ENCODE measurements at regions not wholly inside any gene's neighbourhood (a gene's known extent, or its start where the extent isn't known, plus 50 kb on each side); places are given as distances from the start of the nearest gene placed in this dataset.

DNA sequence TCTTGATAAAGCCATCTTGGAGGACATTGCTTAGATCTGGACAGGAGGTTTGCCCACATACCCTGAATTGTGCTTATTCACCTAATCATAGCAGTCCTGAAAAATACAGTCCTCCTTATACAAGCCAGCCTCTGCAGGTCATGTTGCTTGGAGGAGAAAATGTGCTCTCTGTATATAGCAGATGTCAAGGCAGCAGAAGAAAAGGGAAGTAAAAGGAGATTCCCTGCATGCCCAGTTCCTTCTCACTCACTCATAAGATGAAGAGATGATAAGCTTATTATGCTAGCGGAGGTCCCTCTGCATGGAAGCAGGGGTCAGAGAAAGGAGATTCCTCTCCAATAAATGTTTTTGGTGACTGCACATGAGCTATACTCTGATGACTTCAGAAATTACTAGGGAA is 458.8 kb upstream of the ZMIZ1 start:
- H3K9ac ChIP-seq = no peak overlapping the region
- H3F3A ChIP-seq (replicated peaks; ENCODE audit: insufficient read depth) = no peaks in the 10 kb centered on the region
- no peak overlapping the region for H2AFZ ChIP-seq (ENCODE audit: low read depth)
- no peaks in the 10 kb centered on the region for H3K79me2 ChIP-seq (ENCODE audit: insufficient read depth)
- H3K9me3 ChIP-seq = peaks cover 7% of the 10 kb centered on the region; the same call in 1 of the 2 replicates
- peaks cover 0 to 10% of the 10 kb centered on the region in 2 experiments; a peak in 2 of 4 replicates for H3K4me1 ChIP-seq (ENCODE audit: control insufficient read depth in 1 of 2, insufficient read depth in 2 of 2, low read depth in 1 of 2, low read length in 1 of 2)
- no peaks in the 10 kb centered on the region for H3K27me3 ChIP-seq (ENCODE audit: insufficient read depth)
- H3K4me2 ChIP-seq = no peak overlapping the region
- CTCF ChIA-PET = no interaction called here
- no peak for TF ChIP-seq SIN3A (IDR thresholded peaks at IDR 0.05; ENCODE audit: borderline replicate concordance, low read depth, low read length)
- TF ChIP-seq, protein P1, sequence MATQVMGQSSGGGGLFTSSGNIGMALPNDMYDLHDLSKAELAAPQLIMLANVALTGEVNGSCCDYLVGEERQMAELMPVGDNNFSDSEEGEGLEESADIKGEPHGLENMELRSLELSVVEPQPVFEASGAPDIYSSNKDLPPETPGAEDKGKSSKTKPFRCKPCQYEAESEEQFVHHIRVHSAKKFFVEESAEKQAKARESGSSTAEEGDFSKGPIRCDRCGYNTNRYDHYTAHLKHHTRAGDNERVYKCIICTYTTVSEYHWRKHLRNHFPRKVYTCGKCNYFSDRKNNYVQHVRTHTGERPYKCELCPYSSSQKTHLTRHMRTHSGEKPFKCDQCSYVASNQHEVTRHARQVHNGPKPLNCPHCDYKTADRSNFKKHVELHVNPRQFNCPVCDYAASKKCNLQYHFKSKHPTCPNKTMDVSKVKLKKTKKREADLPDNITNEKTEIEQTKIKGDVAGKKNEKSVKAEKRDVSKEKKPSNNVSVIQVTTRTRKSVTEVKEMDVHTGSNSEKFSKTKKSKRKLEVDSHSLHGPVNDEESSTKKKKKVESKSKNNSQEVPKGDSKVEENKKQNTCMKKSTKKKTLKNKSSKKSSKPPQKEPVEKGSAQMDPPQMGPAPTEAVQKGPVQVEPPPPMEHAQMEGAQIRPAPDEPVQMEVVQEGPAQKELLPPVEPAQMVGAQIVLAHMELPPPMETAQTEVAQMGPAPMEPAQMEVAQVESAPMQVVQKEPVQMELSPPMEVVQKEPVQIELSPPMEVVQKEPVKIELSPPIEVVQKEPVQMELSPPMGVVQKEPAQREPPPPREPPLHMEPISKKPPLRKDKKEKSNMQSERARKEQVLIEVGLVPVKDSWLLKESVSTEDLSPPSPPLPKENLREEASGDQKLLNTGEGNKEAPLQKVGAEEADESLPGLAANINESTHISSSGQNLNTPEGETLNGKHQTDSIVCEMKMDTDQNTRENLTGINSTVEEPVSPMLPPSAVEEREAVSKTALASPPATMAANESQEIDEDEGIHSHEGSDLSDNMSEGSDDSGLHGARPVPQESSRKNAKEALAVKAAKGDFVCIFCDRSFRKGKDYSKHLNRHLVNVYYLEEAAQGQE (IDR thresholded peaks at IDR 0.05; ENCODE audit: low read depth, low read length) = no peak
- no peak for TF ChIP-seq MEF2A (IDR thresholded peaks at IDR 0.05; ENCODE audit: borderline replicate concordance, low read depth)
- TF ChIP-seq GATA2 (CRISPR knock-in tag; IDR thresholded peaks at IDR 0.05) = no peak
- TF ChIP-seq YY1 (IDR thresholded peaks at IDR 0.05; ENCODE audit: low read depth) = no peak
- no peak for TF ChIP-seq EZH2phosphoT487 (IDR thresholded peaks at IDR 0.05; ENCODE audit: borderline replicate concordance, low read depth)
- TF ChIP-seq EP300 (IDR thresholded peaks at IDR 0.05; ENCODE audit: borderline replicate concordance in 1 of 2, low read depth in 1 of 2, low read length in 1 of 2) = no peak
- no peak for TF ChIP-seq FOXM1 (IDR thresholded peaks at IDR 0.05; ENCODE audit: low read depth)
- TF ChIP-seq, protein P2, sequence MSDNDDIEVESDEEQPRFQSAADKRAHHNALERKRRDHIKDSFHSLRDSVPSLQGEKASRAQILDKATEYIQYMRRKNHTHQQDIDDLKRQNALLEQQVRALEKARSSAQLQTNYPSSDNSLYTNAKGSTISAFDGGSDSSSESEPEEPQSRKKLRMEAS (IDR thresholded peaks at IDR 0.05; ENCODE audit: low read depth) = no peak
- H3K27ac ChIP-seq (ENCODE audit: low read depth in 2 of 2, low read length in 1 of 2) = no peak overlapping the region
- POLR2A ChIA-PET = no interaction called here
- H4K20me1 ChIP-seq (ENCODE audit: insufficient read depth) = no peaks in the 10 kb centered on the region
- H3K36me3 ChIP-seq (replicated peaks in 1 of 2; ENCODE audit: control insufficient read depth in 1 of 2, insufficient read depth in 2 of 2, low read length in 1 of 2) = no peaks in the 10 kb centered on the region
- 75% methylated on average over 1 of the region's 1 CpG for WGBS (ENCODE audit: low lambda C conversion rate)
- H3K9me2 ChIP-seq = no peaks in the 10 kb centered on the region
- no peak for DNase-seq
- no peak overlapping the region for H3K4me3 ChIP-seq (ENCODE audit: low read depth in 2 of 2, low read length in 1 of 2)

DNA sequence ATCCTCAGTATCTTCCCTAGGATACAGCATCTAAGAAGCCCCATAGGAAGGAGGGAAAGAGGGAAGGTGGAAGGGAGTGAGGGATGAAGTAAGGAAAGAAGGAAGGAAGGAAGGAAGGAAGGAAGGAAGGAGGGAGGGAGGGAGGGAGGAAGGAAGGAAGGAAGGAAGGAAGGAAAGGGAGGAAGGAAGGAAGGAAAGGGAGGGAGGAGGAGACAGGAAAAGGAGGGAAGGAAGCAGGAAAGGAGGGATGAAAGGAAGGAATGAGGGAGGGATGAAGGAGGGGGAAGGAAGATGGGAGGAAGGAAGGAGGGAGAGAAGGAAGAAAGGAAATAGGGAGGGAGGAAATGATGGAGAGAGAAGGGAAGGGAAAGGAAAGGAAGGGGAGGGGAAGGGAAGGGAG is 455.6 kb upstream of the ZMIZ1 start:
- H3K4me1 ChIP-seq (ENCODE audit: control insufficient read depth in 1 of 2, insufficient read depth in 2 of 2, low read depth in 1 of 2, low read length in 1 of 2) = peaks cover 0 to 34% of the 10 kb centered on the region in 2 experiments; a peak in 2 of 4 replicates
- peaks cover 6% of the 10 kb centered on the region; the same call in 1 of the 2 replicates for H3K27me3 ChIP-seq (ENCODE audit: insufficient read depth)
- DNase-seq = no peak
- TF ChIP-seq TCF12 (IDR thresholded peaks at IDR 0.05) (no peak), NFIC (IDR thresholded peaks at IDR 0.05; ENCODE audit: borderline replicate concordance) (no peak), SIN3A (IDR thresholded peaks at IDR 0.05; ENCODE audit: borderline replicate concordance, low read depth, low read length) (no peak), CHD2 (IDR thresholded peaks at IDR 0.05; ENCODE audit: low read length, partially characterized antibody) (no peak), EZH2phosphoT487 (IDR thresholded peaks at IDR 0.05; ENCODE audit: borderline replicate concordance, low read depth) (no peak), MEF2A (IDR thresholded peaks at IDR 0.05; ENCODE audit: borderline replicate concordance, low read depth) (no peak), FOXM1 (IDR thresholded peaks at IDR 0.05; ENCODE audit: low read depth) (no peak)
- TF ChIP-seq, protein P3, sequence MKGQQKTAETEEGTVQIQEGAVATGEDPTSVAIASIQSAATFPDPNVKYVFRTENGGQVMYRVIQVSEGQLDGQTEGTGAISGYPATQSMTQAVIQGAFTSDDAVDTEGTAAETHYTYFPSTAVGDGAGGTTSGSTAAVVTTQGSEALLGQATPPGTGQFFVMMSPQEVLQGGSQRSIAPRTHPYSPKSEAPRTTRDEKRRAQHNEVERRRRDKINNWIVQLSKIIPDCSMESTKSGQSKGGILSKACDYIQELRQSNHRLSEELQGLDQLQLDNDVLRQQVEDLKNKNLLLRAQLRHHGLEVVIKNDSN (IDR thresholded peaks at IDR 0.05; ENCODE audit: borderline replicate concordance, low read depth) = no peak
- TF ChIP-seq, protein P2 (IDR thresholded peaks at IDR 0.05; ENCODE audit: low read depth) = no peak
- TF ChIP-seq, protein P4, sequence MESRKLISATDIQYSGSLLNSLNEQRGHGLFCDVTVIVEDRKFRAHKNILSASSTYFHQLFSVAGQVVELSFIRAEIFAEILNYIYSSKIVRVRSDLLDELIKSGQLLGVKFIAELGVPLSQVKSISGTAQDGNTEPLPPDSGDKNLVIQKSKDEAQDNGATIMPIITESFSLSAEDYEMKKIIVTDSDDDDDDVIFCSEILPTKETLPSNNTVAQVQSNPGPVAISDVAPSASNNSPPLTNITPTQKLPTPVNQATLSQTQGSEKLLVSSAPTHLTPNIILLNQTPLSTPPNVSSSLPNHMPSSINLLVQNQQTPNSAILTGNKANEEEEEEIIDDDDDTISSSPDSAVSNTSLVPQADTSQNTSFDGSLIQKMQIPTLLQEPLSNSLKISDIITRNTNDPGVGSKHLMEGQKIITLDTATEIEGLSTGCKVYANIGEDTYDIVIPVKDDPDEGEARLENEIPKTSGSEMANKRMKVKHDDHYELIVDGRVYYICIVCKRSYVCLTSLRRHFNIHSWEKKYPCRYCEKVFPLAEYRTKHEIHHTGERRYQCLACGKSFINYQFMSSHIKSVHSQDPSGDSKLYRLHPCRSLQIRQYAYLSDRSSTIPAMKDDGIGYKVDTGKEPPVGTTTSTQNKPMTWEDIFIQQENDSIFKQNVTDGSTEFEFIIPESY (IDR thresholded peaks at IDR 0.05; ENCODE audit: borderline replicate concordance, low read depth) = no peak
- H3K9me3 ChIP-seq = peaks cover 4% of the 10 kb centered on the region; the same call in 1 of the 2 replicates
- no peak overlapping the region for H3K9ac ChIP-seq
- H3F3A ChIP-seq (replicated peaks; ENCODE audit: insufficient read depth) = no peaks in the 10 kb centered on the region
- ChIA-PET CTCF (no interaction called here), POLR2A (no interaction called here)
- no peak overlapping the region for H2AFZ ChIP-seq (ENCODE audit: low read depth)
- H3K27ac ChIP-seq (ENCODE audit: low read depth in 2 of 2, low read length in 1 of 2) = no peak overlapping the region
- H3K36me3 ChIP-seq (replicated peaks in 1 of 2; ENCODE audit: control insufficient read depth in 1 of 2, insufficient read depth in 2 of 2, low read length in 1 of 2) = no peaks in the 10 kb centered on the region
- H4K20me1 ChIP-seq (ENCODE audit: insufficient read depth) = no peaks in the 10 kb centered on the region
- no peak overlapping the region for H3K4me3 ChIP-seq (ENCODE audit: low read depth in 2 of 2, low read length in 1 of 2)
- no peaks in the 10 kb centered on the region for H3K9me2 ChIP-seq
- H3K79me2 ChIP-seq (ENCODE audit: insufficient read depth) = no peaks in the 10 kb centered on the region
- H3K4me2 ChIP-seq = no peak overlapping the region
